ENCODE measurements at regions not wholly inside any gene's neighbourhood (a gene's known extent, or its start where the extent isn't known, plus 50 kb on each side); places are given as distances from the start of the nearest gene placed in this dataset.
"Not testable (repeated sequence)": the region's sequence is repeated elsewhere in the genome, so short reads cannot be mapped to it uniquely, and the experiment has no call there.

GRCh38 chr2:125243074-125243473 lies 1218.0 kb downstream of the CNTNAP5 start:
- DNase-seq (ENCODE audit: low read depth), result no peak
- no peak overlapping the region for H3K4me3 ChIP-seq (ENCODE audit: low read depth, low read length)
- TF ChIP-seq CTCF (IDR thresholded peaks at IDR 0.05; ENCODE audit: insufficient read depth, low read depth, low read length, missing control alignments), result no peak

- no peak for TF ChIP-seq CTCF (IDR thresholded peaks at IDR 0.05; ENCODE audit: insufficient read depth, low read depth, low read length, missing control alignments)
- H3K4me3 ChIP-seq (ENCODE audit: low read depth, low read length), result no peak overlapping the region
- DNase-seq (ENCODE audit: low read depth), result no peak
These were observed 1228.9 kb downstream of the CNTNAP5 start for GRCh38 chr2:125254010-125254409.

DNA sequence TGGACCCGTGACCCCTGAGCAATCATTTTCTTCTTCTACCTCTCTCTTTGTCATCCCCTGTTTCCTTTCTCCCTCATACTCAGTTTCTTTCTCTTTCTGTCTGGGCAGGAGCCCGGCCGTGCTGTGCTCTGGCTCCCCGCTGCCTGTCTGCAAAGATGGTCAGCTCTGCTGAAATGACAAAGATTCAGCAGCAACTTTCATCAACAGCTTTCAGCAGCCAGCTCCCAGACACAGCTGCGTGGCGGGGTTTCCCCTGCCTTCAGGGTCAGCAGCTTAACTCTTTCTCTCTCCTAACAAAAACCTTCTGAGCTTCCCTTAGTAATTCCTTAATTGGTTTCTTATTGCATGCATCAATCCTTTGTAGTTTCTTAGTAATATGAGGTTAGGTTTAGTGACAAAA lies 1234.4 kb downstream of the CNTNAP5 start:
- peak; percentile 25 for DNase-seq (ENCODE audit: low read depth)
- H3K4me3 ChIP-seq (ENCODE audit: low read depth, low read length), result no peak overlapping the region
- no peak for TF ChIP-seq CTCF (IDR thresholded peaks at IDR 0.05; ENCODE audit: insufficient read depth, low read depth, low read length, missing control alignments)

GRCh38 chr2:125260366-125260930 lies 1235.4 kb downstream of the CNTNAP5 start:
- not testable (repeated sequence) for H3K4me3 ChIP-seq (ENCODE audit: low read depth, low read length); DNase-seq (ENCODE audit: low read depth)

DNA sequence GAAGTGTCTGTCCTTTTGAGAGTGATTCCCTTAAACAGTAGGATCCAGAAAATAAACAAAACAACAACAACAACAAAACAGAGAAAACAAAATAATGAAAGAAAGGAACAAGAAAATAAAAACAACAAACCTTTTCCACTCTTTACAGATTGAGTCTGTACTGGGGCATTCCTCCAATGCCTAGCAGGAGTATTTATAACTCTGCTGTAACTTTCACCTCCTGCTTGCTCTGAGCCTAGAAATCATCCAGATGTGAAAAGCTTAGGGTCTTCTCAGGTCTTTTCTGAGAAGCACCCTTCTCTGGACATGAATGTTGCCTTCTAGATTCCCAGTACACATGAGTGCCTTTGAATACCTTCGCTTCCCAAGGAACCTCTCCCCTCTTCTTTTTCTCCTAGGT lies 1239.4 kb downstream of the CNTNAP5 start:
- DNase-seq (ENCODE audit: low read depth), result no peak
- no peak overlapping the region for H3K4me3 ChIP-seq (ENCODE audit: low read depth, low read length)
- TF ChIP-seq CTCF (IDR thresholded peaks at IDR 0.05; ENCODE audit: insufficient read depth, low read depth, low read length, missing control alignments), result no peak

GRCh38 chr2:125267683-125268082 lies 1242.6 kb downstream of the CNTNAP5 start:
- no peak for DNase-seq (ENCODE audit: low read depth)
- no peak for TF ChIP-seq CTCF (IDR thresholded peaks at IDR 0.05; ENCODE audit: insufficient read depth, low read depth, low read length, missing control alignments)
- H3K4me3 ChIP-seq (ENCODE audit: low read depth, low read length), result no peak overlapping the region

GRCh38 chr2:125272651-125273050 lies 1247.6 kb downstream of the CNTNAP5 start:
- H3K4me3 ChIP-seq (ENCODE audit: low read depth, low read length), result no peak overlapping the region
- DNase-seq (ENCODE audit: low read depth), result no peak
- TF ChIP-seq CTCF (IDR thresholded peaks at IDR 0.05; ENCODE audit: insufficient read depth, low read depth, low read length, missing control alignments), result no peak

Measured in GM12865 (cell line).